Activated CD4-positive, alpha-beta memory T cell treated with anti-CD3 and anti-CD28 coated beads for 36 hours (primary cell): ENCODE measurements at regions not wholly inside any gene's neighbourhood (a gene's known extent, or its start where the extent isn't known, plus 50 kb on each side); places are given as distances from the start of the nearest gene placed in this dataset.

Experiments
- CTCF ChIA-PET: fragments of 350-600 bp; sonication (Branson Sonifier 250); formaldehyde crosslinking; loops from one replicate; lab custom pipeline; 2021; ENCODE audit warnings: antibody characterized with exemption, inconsistent platforms; lab: Charles Lee
- POLR2A ChIA-PET: fragments of 350-600 bp; sonication (Branson Sonifier 250); formaldehyde crosslinking; loops from one replicate; lab custom pipeline; 2021; ENCODE audit warnings: antibody characterized with exemption; lab: Charles Lee
- DNase-seq: peaks from one replicate; pipeline ENCODE4 v3.0.0-alpha.2; 2020
- H3K27ac Mint-ChIP-seq: one replicate; pipeline ENCODE4 v1.8.0; 2021; ENCODE audit warnings: mixed read lengths
- H3K27me3 Mint-ChIP-seq: one replicate; pipeline ENCODE4 v1.8.0; 2021; ENCODE audit warnings: mixed read lengths
- H3K36me3 Mint-ChIP-seq: one replicate; pipeline ENCODE4 v1.8.0; 2021; ENCODE audit warnings: mixed read lengths
- H3K4me1 Mint-ChIP-seq: one replicate; pipeline ENCODE4 v1.8.0; 2021; ENCODE audit warnings: low read depth, mixed read lengths
- H3K4me3 Mint-ChIP-seq: one replicate; pipeline ENCODE4 v1.8.0; 2021; ENCODE audit warnings: mild to moderate bottlenecking, mixed read lengths
- H3K9me3 Mint-ChIP-seq: one replicate; pipeline ENCODE4 v1.8.0; 2021; ENCODE audit warnings: mixed read lengths
- intact Hi-C: fragments of 100-400 bp; cut with micrococcal nuclease; formaldehyde crosslinking; loops from one replicate; pipeline ENCODE4 v1.15.1; 2023

DNA sequence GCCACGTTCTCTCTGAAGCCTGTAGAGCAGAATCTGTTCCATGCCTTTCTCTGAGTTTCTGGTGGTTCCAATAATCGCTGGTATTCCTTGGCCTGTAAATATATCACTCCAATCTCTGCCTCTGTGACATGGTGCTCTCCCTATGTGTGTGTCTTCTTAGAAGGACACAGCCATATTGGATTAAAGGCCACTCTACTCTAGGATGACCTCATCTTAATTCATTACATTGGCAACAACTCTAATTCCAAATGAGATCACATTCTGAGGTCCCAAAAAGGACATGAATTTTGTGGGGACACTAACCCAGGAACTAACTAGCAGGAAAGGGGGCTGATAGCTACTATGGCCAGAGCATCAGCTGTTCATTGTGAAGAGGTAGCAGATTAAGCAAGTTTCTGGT, 110.7 kb downstream of the KLF12 start:
- Mint-ChIP-seq H3K27me3 (no peaks in the 10 kb centered on the region), H3K27ac (no peak overlapping the region), H3K9me3 (peaks cover 11% of the 10 kb centered on the region), H3K4me3 (no peak overlapping the region), H3K4me1 (peaks cover 68% of the 10 kb centered on the region), H3K36me3 (peaks cover 27% of the 10 kb centered on the region)
- ChIA-PET POLR2A (no interaction called here), CTCF (interaction anchor here (1.8 kb wide), 1 partner anchor 188 kb away, joined by 4 read pairs; no protein-coding TSS in a partner anchor)
- DNase-seq, result no peak
- intact Hi-C loops, result no loop called here

- intact Hi-C loops, result no loop called here
- H3K27me3 Mint-ChIP-seq, result no peaks in the 10 kb centered on the region
- peaks cover 28% of the 10 kb centered on the region for H3K36me3 Mint-ChIP-seq
- H3K27ac Mint-ChIP-seq, result no peak overlapping the region
- H3K9me3 Mint-ChIP-seq, result peaks cover 11% of the 10 kb centered on the region
- ChIA-PET POLR2A (no interaction called here), CTCF (no interaction called here)
- H3K4me1 Mint-ChIP-seq, result peaks cover 64% of the 10 kb centered on the region
- no peak overlapping the region for H3K4me3 Mint-ChIP-seq
- DNase-seq, result no peak
Observed at GRCh38 chr13:74021505-74021904, 112.7 kb downstream of the KLF12 start.

- no peak overlapping the region for H3K27ac Mint-ChIP-seq
- no peak for DNase-seq
- CTCF ChIA-PET, result interaction anchor here (0.7 to 1.1 kb wide), 2 partner anchors 23 to 1149 kb away, joined by 3 to 4 read pairs; no protein-coding TSS in a partner anchor
- peaks cover 11% of the 10 kb centered on the region for H3K9me3 Mint-ChIP-seq
- H3K27me3 Mint-ChIP-seq, result no peaks in the 10 kb centered on the region
- H3K4me3 Mint-ChIP-seq, result no peak overlapping the region
- intact Hi-C loops, result no loop called here
- POLR2A ChIA-PET, result no interaction called here
- peaks cover 50% of the 10 kb centered on the region for H3K4me1 Mint-ChIP-seq
- H3K36me3 Mint-ChIP-seq, result peaks cover 20% of the 10 kb centered on the region
Observed at GRCh38 chr13:74018062-74018431, 116.2 kb downstream of the KLF12 start.

GRCh38 chr13:74017301-74018061, 116.7 kb downstream of the KLF12 start:
- intact Hi-C loops, result no loop called here
- POLR2A ChIA-PET, result no interaction called here
- H3K9me3 Mint-ChIP-seq, result peaks cover 6% of the 10 kb centered on the region
- H3K4me1 Mint-ChIP-seq, result peaks cover 48% of the 10 kb centered on the region
- no peaks in the 10 kb centered on the region for H3K27me3 Mint-ChIP-seq
- peaks cover 14% of the 10 kb centered on the region for H3K36me3 Mint-ChIP-seq
- H3K4me3 Mint-ChIP-seq, result no peak overlapping the region
- H3K27ac Mint-ChIP-seq, result no peak overlapping the region
- CTCF ChIA-PET, result interaction anchor here (0.7 to 1.1 kb wide), 2 partner anchors 23 to 1148 kb away, joined by 3 to 4 read pairs; no protein-coding TSS in a partner anchor
- DNase-seq, result no peak

GRCh38 chr13:74015137-74015536, 119.1 kb downstream of the KLF12 start:
- peaks cover 3% of the 10 kb centered on the region for H3K36me3 Mint-ChIP-seq
- H3K27ac Mint-ChIP-seq, result no peak overlapping the region
- H3K4me3 Mint-ChIP-seq, result no peak overlapping the region
- no peaks in the 10 kb centered on the region for H3K9me3 Mint-ChIP-seq
- DNase-seq, result no peak
- intact Hi-C loops, result no loop called here
- POLR2A ChIA-PET, result no interaction called here
- CTCF ChIA-PET, result no interaction called here
- H3K27me3 Mint-ChIP-seq, result no peaks in the 10 kb centered on the region
- peaks cover 37% of the 10 kb centered on the region for H3K4me1 Mint-ChIP-seq

DNA sequence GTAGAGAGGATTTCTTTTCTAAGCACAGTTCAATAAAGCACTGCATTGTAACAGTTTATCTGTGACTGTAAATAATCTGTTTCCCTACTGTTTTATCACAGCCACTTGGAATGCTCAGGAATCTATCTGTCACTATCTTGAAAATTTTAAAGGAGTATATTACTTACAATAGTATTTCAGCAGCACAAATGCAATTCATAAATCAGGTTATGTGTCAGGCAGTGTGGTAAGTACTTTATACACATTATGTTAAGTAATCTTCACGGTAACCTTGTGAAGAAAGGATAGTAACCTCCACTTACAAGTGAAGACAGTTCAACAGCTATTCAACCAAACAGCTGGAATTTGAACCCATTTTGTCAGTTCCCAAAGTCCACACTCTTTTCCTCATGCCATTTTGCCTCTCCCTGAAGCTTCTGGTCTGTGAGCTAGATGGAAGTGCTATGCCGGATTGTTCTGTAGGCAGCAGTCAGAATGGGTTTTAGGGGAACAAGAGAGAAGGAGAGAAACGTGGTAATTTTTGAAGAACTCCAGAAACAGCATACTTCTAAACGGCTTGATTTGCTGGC, 125.0 kb downstream of the KLF12 start:
- Mint-ChIP-seq H3K36me3 (peaks cover 7% of the 10 kb centered on the region), H3K4me3 (no peak overlapping the region), H3K27ac (no peak overlapping the region), H3K9me3 (no peaks in the 10 kb centered on the region), H3K27me3 (no peaks in the 10 kb centered on the region), H3K4me1 (peaks cover 36% of the 10 kb centered on the region)
- ChIA-PET CTCF (no interaction called here), POLR2A (interaction anchor here (0.6 kb wide), 1 partner anchor 125 kb away, joined by 3 read pairs; no protein-coding TSS in a partner anchor)
- intact Hi-C loops, result no loop called here
- DNase-seq, result no peak

DNA sequence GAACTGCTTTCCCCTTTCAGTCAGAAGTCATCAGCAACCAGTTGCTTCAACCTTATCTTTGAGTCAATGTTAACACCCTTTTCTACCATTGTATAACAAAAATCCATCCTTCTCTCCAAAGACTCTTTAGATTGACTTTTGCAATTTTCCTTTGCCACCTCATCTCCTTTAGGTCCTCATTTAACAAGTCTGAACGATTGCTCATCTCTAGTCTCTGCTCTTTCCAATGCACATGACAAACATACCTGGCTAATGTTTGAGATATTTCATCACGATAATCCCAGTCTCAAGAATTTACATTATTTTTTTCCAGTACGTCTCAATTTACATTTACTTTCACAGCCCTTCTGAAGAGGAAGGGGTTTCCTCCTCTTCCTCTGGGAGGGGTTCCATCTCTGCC, 127.5 kb downstream of the KLF12 start:
- H3K4me1 Mint-ChIP-seq, result peaks cover 44% of the 10 kb centered on the region

DNA sequence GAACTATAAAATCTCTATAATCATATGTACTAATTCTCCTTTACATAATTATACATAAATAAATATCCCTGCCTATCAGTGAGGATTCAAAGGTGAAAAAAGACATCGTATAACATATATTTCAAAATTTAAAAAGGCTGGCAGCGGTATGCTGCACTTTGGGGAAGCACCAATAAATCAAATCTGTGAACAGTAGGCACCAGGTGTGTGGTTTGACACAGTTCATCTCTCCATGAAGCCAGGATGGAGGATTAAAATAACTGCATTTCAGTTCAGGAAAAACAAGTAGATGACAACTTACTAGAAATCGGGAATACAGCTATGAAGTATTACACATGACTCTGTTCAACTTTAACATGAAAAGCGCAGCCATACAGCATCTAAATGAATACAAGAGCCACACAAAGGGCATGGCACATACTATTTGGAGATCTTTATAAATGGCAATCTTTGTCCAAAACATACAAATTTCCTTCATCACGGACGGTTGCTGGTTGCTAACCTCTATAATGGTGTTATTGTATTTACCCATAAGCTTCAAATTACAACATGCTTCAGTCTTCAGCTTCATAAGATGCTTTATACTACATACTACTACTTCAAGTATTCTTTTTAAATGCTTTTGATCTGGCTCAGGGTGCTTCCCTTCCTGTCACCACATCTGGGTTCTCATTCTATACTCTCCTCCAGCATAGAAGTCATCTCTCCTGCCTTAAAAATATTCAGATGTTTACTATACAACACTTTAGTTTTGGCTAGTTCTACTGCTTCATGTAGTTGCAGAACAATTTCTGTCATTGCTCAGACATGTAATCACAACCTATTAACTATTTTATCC, 128.7 kb downstream of the KLF12 start:
- Mint-ChIP-seq H3K9me3 (no peaks in the 10 kb centered on the region), H3K4me1 (peaks cover 44% of the 10 kb centered on the region), H3K27me3 (no peaks in the 10 kb centered on the region), H3K4me3 (no peak overlapping the region), H3K36me3 (peaks cover 7% of the 10 kb centered on the region), H3K27ac (no peak overlapping the region)
- ChIA-PET POLR2A (no interaction called here), CTCF (interaction anchor here (0.7 kb wide), 1 partner anchor 28 kb away, joined by 4 read pairs; no protein-coding TSS in a partner anchor)
- DNase-seq, result no peak
- intact Hi-C loops, result no loop called here

More for the DNA sequence above, 127.5 kb downstream of the KLF12 start:
- Mint-ChIP-seq H3K27me3 (no peaks in the 10 kb centered on the region), H3K27ac (peak overlapping the region; percentile 2), H3K4me3 (no peak overlapping the region), H3K9me3 (no peaks in the 10 kb centered on the region), H3K36me3 (peaks cover 7% of the 10 kb centered on the region)
- ChIA-PET POLR2A (no interaction called here), CTCF (no interaction called here)
- DNase-seq, result no peak
- intact Hi-C loops, result no loop called here

- POLR2A ChIA-PET, result no interaction called here
- Mint-ChIP-seq H3K9me3 (no peaks in the 10 kb centered on the region), H3K4me1 (peaks cover 45% of the 10 kb centered on the region), H3K4me3 (no peak overlapping the region), H3K27me3 (no peaks in the 10 kb centered on the region), H3K36me3 (peaks cover 7% of the 10 kb centered on the region), H3K27ac (no peak overlapping the region)
- DNase-seq, result no peak
- intact Hi-C loops, result no loop called here
- CTCF ChIA-PET, result no interaction called here
Observed at GRCh38 chr13:74004109-74004508, 130.1 kb downstream of the KLF12 start.

GRCh38 chr13:74003374-74003773, 130.8 kb downstream of the KLF12 start:
- POLR2A ChIA-PET, result interaction anchor here (1.6 kb wide), 1 partner anchor 65 kb away, joined by 4 read pairs; no protein-coding TSS in a partner anchor
- H3K36me3 Mint-ChIP-seq, result peaks cover 5% of the 10 kb centered on the region
- H3K4me1 Mint-ChIP-seq, result peaks cover 50% of the 10 kb centered on the region
- intact Hi-C loops, result no loop called here
- no peaks in the 10 kb centered on the region for H3K9me3 Mint-ChIP-seq
- CTCF ChIA-PET, result no interaction called here
- H3K27ac Mint-ChIP-seq, result no peak overlapping the region
- no peak overlapping the region for H3K4me3 Mint-ChIP-seq
- no peaks in the 10 kb centered on the region for H3K27me3 Mint-ChIP-seq
- no peak for DNase-seq

DNA sequence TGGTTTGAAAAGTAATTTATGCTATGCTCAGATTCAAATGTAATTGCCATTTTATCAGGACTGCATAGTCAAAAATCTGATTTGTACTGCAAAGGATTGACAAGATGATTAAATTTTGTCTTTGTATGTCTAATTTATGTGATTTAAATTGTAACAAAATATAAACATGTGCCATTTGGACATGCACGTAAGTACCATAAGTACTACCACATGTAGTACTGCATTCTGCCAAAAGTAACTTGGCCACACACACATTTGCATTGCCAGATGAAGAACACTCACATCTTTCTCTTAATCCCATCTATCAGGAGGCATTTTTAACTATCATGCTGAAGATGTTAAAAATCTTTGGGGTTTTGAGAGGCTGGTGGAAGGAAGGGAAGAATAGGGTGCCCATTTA, 133.3 kb downstream of the KLF12 start:
- DNase-seq, result no peak
- no peaks in the 10 kb centered on the region for H3K27me3 Mint-ChIP-seq
- H3K36me3 Mint-ChIP-seq, result no peaks in the 10 kb centered on the region
- peaks cover 45% of the 10 kb centered on the region for H3K4me1 Mint-ChIP-seq
- H3K27ac Mint-ChIP-seq, result no peak overlapping the region
- POLR2A ChIA-PET, result no interaction called here
- H3K4me3 Mint-ChIP-seq, result no peak overlapping the region
- intact Hi-C loops, result no loop called here
- CTCF ChIA-PET, result interaction anchor here (1.7 kb wide), 1 partner anchor 286 kb away, joined by 5 read pairs; no protein-coding TSS in a partner anchor
- no peaks in the 10 kb centered on the region for H3K9me3 Mint-ChIP-seq

DNA sequence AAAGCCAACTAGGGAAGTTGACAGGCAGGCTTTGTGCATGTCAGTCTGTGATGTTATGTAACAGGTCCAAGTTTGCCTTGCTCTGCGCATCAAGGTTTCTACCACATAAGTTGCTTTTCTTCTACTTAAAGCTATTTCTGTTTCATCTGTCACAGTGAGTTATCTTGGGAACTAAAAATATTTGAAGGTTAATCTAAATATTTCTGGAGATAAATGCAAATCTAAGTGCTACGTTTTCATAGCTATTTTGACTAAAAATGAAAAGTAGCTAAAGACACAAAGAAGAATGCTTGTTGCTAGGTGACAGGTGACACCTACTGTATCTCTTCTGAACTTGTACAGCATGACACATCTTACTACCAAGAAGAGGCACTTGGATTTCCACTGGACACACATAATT, 135.6 kb downstream of the KLF12 start:
- H3K27ac Mint-ChIP-seq, result peak overlapping the region; percentile 45
- POLR2A ChIA-PET, result interaction anchor here (0.9 to 1.0 kb wide), 2 partner anchors 63 to 64 kb away, joined by 3 read pairs; no protein-coding TSS in a partner anchor
- H3K9me3 Mint-ChIP-seq, result no peaks in the 10 kb centered on the region
- no peaks in the 10 kb centered on the region for H3K27me3 Mint-ChIP-seq
- CTCF ChIA-PET, result interaction anchor here (0.7 to 1.5 kb wide), 3 partner anchors 13 to 162 kb away, joined by 3 to 4 read pairs (median 3); no protein-coding TSS in a partner anchor
- H3K4me3 Mint-ChIP-seq, result no peak overlapping the region
- peaks cover 2% of the 10 kb centered on the region for H3K36me3 Mint-ChIP-seq
- no peak for DNase-seq
- intact Hi-C loops, result loop anchor here (5.0 kb wide), 1 partner anchor 161 kb away; no protein-coding TSS in a partner anchor
- H3K4me1 Mint-ChIP-seq, result peaks cover 52% of the 10 kb centered on the region
